Natural killer cell (primary cell): ENCODE measurements at regions not wholly inside any gene's neighbourhood (a gene's known extent, or its start where the extent isn't known, plus 50 kb on each side); places are given as distances from the start of the nearest gene placed in this dataset.

ENCODE experiments used
- ATAC-seq, 3 donors: fragments of 150-1000 bp in 2 of 3; fragments of 200-7000 bp in 1 of 3; cut with Tn5 transposase; 1 replicate in 1 of 3; 2 replicates in 2 of 3; pipeline ENCODE4 v1.10.0; 2021; ENCODE audit warnings: mild to moderate bottlenecking in 2 of 3, moderate library complexity in 2 of 3
- DNase-seq, 2 donors: peaks; one replicate each; pipeline versions ENCODE4 v3.0.0 to v3.0.0-alpha.2; 2013 to 2021; ENCODE audit warnings: mixed read lengths in 1 of 2
- H3K27ac ChIP-seq: one replicate; pipeline ENCODE4 v1.5.1; 2013; ENCODE audit warnings: mild to moderate bottlenecking, low read length
- H3K27me3 ChIP-seq: one replicate; pipeline ENCODE4 v1.6.1; 2013; ENCODE audit warnings: low read length; ENCODE audit not compliant: control insufficient read depth, insufficient read depth
- H3K36me3 ChIP-seq: one replicate; pipeline ENCODE4 v1.6.1; 2013; ENCODE audit warnings: low read length; ENCODE audit not compliant: control insufficient read depth, insufficient read depth
- H3K4me1 ChIP-seq: one replicate; pipeline ENCODE4 v1.6.1; 2013; ENCODE audit warnings: low read length; ENCODE audit not compliant: control insufficient read depth, insufficient read depth
- H3K4me3 ChIP-seq: one replicate; pipeline ENCODE4 v1.5.1; 2013; ENCODE audit warnings: low read length
- H3K9me3 ChIP-seq: one replicate; pipeline ENCODE4 v1.6.1; 2013; ENCODE audit warnings: low read length; ENCODE audit not compliant: control insufficient read depth, insufficient read depth
- H3K27ac Mint-ChIP-seq, 2 donors: one replicate each; pipeline ENCODE4 v1.8.0; 2022; ENCODE audit warnings: mild to moderate bottlenecking in 2 of 2, mixed read lengths in 2 of 2, moderate library complexity in 1 of 2
- H3K27me3 Mint-ChIP-seq, 2 donors: one replicate each; pipeline ENCODE4 v1.8.0; 2022; ENCODE audit warnings: low read depth in 2 of 2, mixed read lengths in 2 of 2
- H3K36me3 Mint-ChIP-seq: one replicate; pipeline ENCODE4 v1.8.0; 2022; ENCODE audit warnings: mixed read lengths
- H3K4me1 Mint-ChIP-seq, 2 donors: one replicate each; pipeline ENCODE4 v1.8.0; 2022; ENCODE audit warnings: mixed read lengths in 2 of 2
- H3K4me3 Mint-ChIP-seq: one replicate; pipeline ENCODE4 v1.8.0; 2022; ENCODE audit warnings: mild to moderate bottlenecking, moderate library complexity, mixed read lengths
- H3K9me3 Mint-ChIP-seq, 2 donors: one replicate each; pipeline ENCODE4 v1.8.0; 2022; ENCODE audit warnings: mixed read lengths in 2 of 2
- CTCF ChIP-seq: fragments of 200-600 bp; IDR thresholded peaks from one replicate; pipeline ENCODE4 v1.8.0; 2022; ENCODE audit warnings: antibody characterized with exemption
- WGBS: methylation state at CpG from one replicate; pipeline ENCODE4 v1.1.7; 2013; ENCODE audit warnings: missing lambda C conversion rate; ENCODE audit not compliant: insufficient coverage; 5-methylcytosine and 5-hydroxymethylcytosine counted together
- intact Hi-C: fragments of 100-400 bp; cut with micrococcal nuclease; formaldehyde crosslinking; loops from one replicate; pipeline ENCODE4 v1.14.2; 2022

- Histone ChIP-seq H3K4me1 (no peaks in the 10 kb centered on the region), H3K36me3 (no peaks in the 10 kb centered on the region), H3K27me3 (no peaks in the 10 kb centered on the region), H3K27ac (no peak overlapping the region), H3K4me3 (no peak overlapping the region), H3K9me3 (no peaks in the 10 kb centered on the region)
- no peaks in the 10 kb centered on the region for H3K4me1 Mint-ChIP-seq
- H3K9me3 Mint-ChIP-seq = no peaks in the 10 kb centered on the region
- no peak overlapping the region for H3K4me3 Mint-ChIP-seq
- DNase-seq (no peak), ATAC-seq (no peak)
- no peaks in the 10 kb centered on the region for H3K27me3 Mint-ChIP-seq
- 93% methylated on average over 11 of the region's 12 CpGs for WGBS
- intact Hi-C loops = no loop called here
- no peak overlapping the region for H3K27ac Mint-ChIP-seq
- no peak for TF ChIP-seq CTCF
- H3K36me3 Mint-ChIP-seq = no peaks in the 10 kb centered on the region
Observed at GRCh38 chr10:130800281-130800680, 511.2 kb downstream of the TCERG1L start.

GRCh38 chr10:130801276-130801675 lies 510.2 kb downstream of the TCERG1L start:
- Histone ChIP-seq H3K4me1 (no peaks in the 10 kb centered on the region), H3K9me3 (no peaks in the 10 kb centered on the region), H3K27me3 (no peaks in the 10 kb centered on the region), H3K4me3 (no peak overlapping the region), H3K27ac (no peak overlapping the region), H3K36me3 (no peaks in the 10 kb centered on the region)
- H3K36me3 Mint-ChIP-seq = no peaks in the 10 kb centered on the region
- TF ChIP-seq CTCF = no peak
- H3K4me3 Mint-ChIP-seq = no peak overlapping the region
- no peak for ATAC-seq
- no peak for DNase-seq
- H3K4me1 Mint-ChIP-seq = no peaks in the 10 kb centered on the region
- no peak overlapping the region for H3K27ac Mint-ChIP-seq
- H3K9me3 Mint-ChIP-seq = no peaks in the 10 kb centered on the region
- no peaks in the 10 kb centered on the region for H3K27me3 Mint-ChIP-seq
- intact Hi-C loops = no loop called here
- WGBS = 89% methylated on average over 8 of the region's 8 CpGs

- no peaks in the 10 kb centered on the region for H3K9me3 Mint-ChIP-seq
- no peaks in the 10 kb centered on the region for H3K36me3 Mint-ChIP-seq
- no peak for TF ChIP-seq CTCF
- no peaks in the 10 kb centered on the region for H3K36me3 ChIP-seq
- DNase-seq (no peak), ATAC-seq (no peak)
- no peak overlapping the region for H3K4me3 Mint-ChIP-seq
- H3K4me1 ChIP-seq = no peaks in the 10 kb centered on the region
- H3K27ac ChIP-seq = no peak overlapping the region
- WGBS = 90% methylated on average over 19 of the region's 19 CpGs
- H3K9me3 ChIP-seq = no peaks in the 10 kb centered on the region
- no peak overlapping the region for H3K4me3 ChIP-seq
- H3K27ac Mint-ChIP-seq = no peak overlapping the region
- H3K27me3 ChIP-seq = no peaks in the 10 kb centered on the region
- H3K4me1 Mint-ChIP-seq = no peaks in the 10 kb centered on the region
- intact Hi-C loops = no loop called here
- H3K27me3 Mint-ChIP-seq = no peaks in the 10 kb centered on the region
Observed at GRCh38 chr10:130801784-130802183, 509.7 kb downstream of the TCERG1L start.

- H3K36me3 Mint-ChIP-seq = no peaks in the 10 kb centered on the region
- no peak for ATAC-seq
- H3K4me3 ChIP-seq = no peak overlapping the region
- H3K27me3 ChIP-seq = no peaks in the 10 kb centered on the region
- no peak overlapping the region for H3K4me3 Mint-ChIP-seq
- no peaks in the 10 kb centered on the region for H3K36me3 ChIP-seq
- no peak for DNase-seq
- H3K27ac Mint-ChIP-seq = no peak overlapping the region
- WGBS = 92% methylated on average over 11 of the region's 11 CpGs
- TF ChIP-seq CTCF = no peak
- H3K4me1 ChIP-seq = no peaks in the 10 kb centered on the region
- no peaks in the 10 kb centered on the region for H3K9me3 ChIP-seq
- H3K9me3 Mint-ChIP-seq = no peaks in the 10 kb centered on the region
- no peak overlapping the region for H3K27ac ChIP-seq
- intact Hi-C loops = no loop called here
- no peaks in the 10 kb centered on the region for H3K4me1 Mint-ChIP-seq
- no peaks in the 10 kb centered on the region for H3K27me3 Mint-ChIP-seq
Observed at GRCh38 chr10:130802301-130802700, 509.2 kb downstream of the TCERG1L start.
